Hepatocyte (in vitro differentiated cells): ENCODE measurements at regions not wholly inside any gene's neighbourhood (a gene's known extent, or its start where the extent isn't known, plus 50 kb on each side); places are given as distances from the start of the nearest gene placed in this dataset.
"Not testable (repeated sequence)": the region's sequence is repeated elsewhere in the genome, so short reads cannot be mapped to it uniquely, and the experiment has no call there.

ENCODE experiments used
- DNase-seq: peaks from one replicate; pipeline ENCODE4 v3.0.0-alpha.2; 2016; ENCODE audit warnings: low spot score
- H2AFZ ChIP-seq: fragments of 200-600 bp; sonication (generic); 2 replicates; pipeline ENCODE4 v1.6.0; 2016; ENCODE audit warnings: antibody characterized with exemption, mild to moderate bottlenecking
- H3K27ac ChIP-seq: fragments of 200-600 bp; sonication (generic); 2 replicates; pipeline ENCODE4 v1.5.1; 2016; ENCODE audit warnings: mild to moderate bottlenecking
- H3K27me3 ChIP-seq: fragments of 200-600 bp; sonication (generic); 2 replicates; pipeline ENCODE4 v1.6.1; 2016
- H3K36me3 ChIP-seq: fragments of 200-600 bp; sonication (generic); replicated peaks from 2 replicates; pipeline ENCODE4 v1.5.1; 2016; ENCODE audit warnings: low read depth; ENCODE audit not compliant: insufficient read depth
- H3K4me1 ChIP-seq: fragments of 200-600 bp; sonication (generic); 2 replicates; pipeline ENCODE4 v1.5.1; 2016; ENCODE audit warnings: mild to moderate bottlenecking, moderate library complexity; ENCODE audit not compliant: insufficient read depth
- H3K4me2 ChIP-seq: fragments of 200-600 bp; sonication (generic); 2 replicates; pipeline ENCODE4 v1.6.0; 2016
- H3K4me3 ChIP-seq: fragments of 200-600 bp; sonication (generic); 2 replicates; pipeline ENCODE4 v1.5.1; 2016; ENCODE audit warnings: mild to moderate bottlenecking
- H3K79me2 ChIP-seq: fragments of 200-600 bp; sonication (generic); 2 replicates; pipeline ENCODE4 v1.6.0; 2017; ENCODE audit warnings: mild to moderate bottlenecking
- H3K9me2 ChIP-seq: fragments of 200-600 bp; sonication (generic); replicated peaks from 2 replicates; pipeline ENCODE4 v1.6.0; 2017; ENCODE audit warnings: mild to moderate bottlenecking; ENCODE audit not compliant: insufficient read depth
- H3K9me3 ChIP-seq: fragments of 200-600 bp; sonication (generic); 2 replicates; pipeline ENCODE4 v1.5.1; 2016; ENCODE audit warnings: low read depth, mild to moderate bottlenecking
- H4K20me1 ChIP-seq: fragments of 200-600 bp; sonication (generic); 2 replicates; pipeline ENCODE4 v1.6.0; 2016; ENCODE audit warnings: mild to moderate bottlenecking; ENCODE audit not compliant: insufficient read depth, poor library complexity, severe bottlenecking
- CTCF ChIP-seq: fragments of 200-600 bp; sonication (generic); IDR thresholded peaks from 2 replicates; pipeline ENCODE4 v1.5.1; 2016; ENCODE audit warnings: antibody characterized with exemption, mild to moderate bottlenecking; ENCODE audit not compliant: poor library complexity
- EZH2 ChIP-seq: fragments of 200-600 bp; sonication (generic); IDR thresholded peaks from 2 replicates; pipeline ENCODE4 v1.6.1; 2016; ENCODE audit warnings: antibody characterized with exemption, mild to moderate bottlenecking, borderline replicate concordance
- EZH2phosphoT487 ChIP-seq: fragments of 200-600 bp; sonication (generic); IDR thresholded peaks from one replicate; pipeline ENCODE4 v1.6.1; 2018; ENCODE audit warnings: antibody characterized with exemption, mild to moderate bottlenecking, low read depth, moderate library complexity; ENCODE audit not compliant: unreplicated experiment, severe bottlenecking
- WGBS: methylation state at CpG from one replicate; pipeline ENCODE4 v1.1.6; 2016; ENCODE audit warnings: low lambda C conversion rate; ENCODE audit errors: missing lambda C conversion rate; 5-methylcytosine and 5-hydroxymethylcytosine counted together

- Histone ChIP-seq H3K27me3 (no peaks in the 10 kb centered on the region), H3K9me2 (no peaks in the 10 kb centered on the region), H3K27ac (no peak overlapping the region), H3K4me1 (no peaks in the 10 kb centered on the region), H2AFZ (no peak overlapping the region), H3K4me2 (no peak overlapping the region), H4K20me1 (no peaks in the 10 kb centered on the region), H3K4me3 (no peak overlapping the region), H3K9me3 (no peaks in the 10 kb centered on the region), H3K79me2 (no peaks in the 10 kb centered on the region), H3K36me3 (no peaks in the 10 kb centered on the region)
- WGBS = 88% methylated on average over 1 of the region's 1 CpG
- DNase-seq = no peak
- TF ChIP-seq EZH2phosphoT487 (no peak), CTCF (no peak), EZH2 (no peak)
These were observed 185.8 kb upstream of the PRSS1 start for GRCh38 chr7:142563470-142563869.

- no peak for TF ChIP-seq EZH2
- TF ChIP-seq CTCF = no peak
- no peak for TF ChIP-seq EZH2phosphoT487
- H3K27ac ChIP-seq = no peak overlapping the region
- H3K4me1 ChIP-seq = no peaks in the 10 kb centered on the region
- no peaks in the 10 kb centered on the region for H3K9me3 ChIP-seq
- no peak for DNase-seq
- H3K79me2 ChIP-seq = no peaks in the 10 kb centered on the region
- H2AFZ ChIP-seq = no peak overlapping the region
- H4K20me1 ChIP-seq = no peaks in the 10 kb centered on the region
- WGBS = 59% methylated on average over 1 of the region's 1 CpG
- H3K9me2 ChIP-seq = no peaks in the 10 kb centered on the region
- H3K27me3 ChIP-seq = no peaks in the 10 kb centered on the region
- H3K36me3 ChIP-seq = no peaks in the 10 kb centered on the region
- no peak overlapping the region for H3K4me2 ChIP-seq
- no peak overlapping the region for H3K4me3 ChIP-seq
These were observed 186.6 kb upstream of the PRSS1 start for GRCh38 chr7:142562688-142563087.

GRCh38 chr7:142561396-142561795 is 187.9 kb upstream of the PRSS1 start:
- not testable (repeated sequence) for H3K27me3 ChIP-seq, H3K4me2 ChIP-seq, DNase-seq, H3K4me1 ChIP-seq, H3K9me3 ChIP-seq, H3K79me2 ChIP-seq, H3K27ac ChIP-seq, H4K20me1 ChIP-seq, H3K9me2 ChIP-seq, H2AFZ ChIP-seq, H3K36me3 ChIP-seq, H3K4me3 ChIP-seq
- 67% methylated on average over 3 of the region's 3 CpGs for WGBS

- not testable (repeated sequence) for H3K4me2 ChIP-seq, H3K9me2 ChIP-seq, H3K27ac ChIP-seq, H3K36me3 ChIP-seq, H3K79me2 ChIP-seq, H3K4me1 ChIP-seq, H4K20me1 ChIP-seq, DNase-seq, H2AFZ ChIP-seq, H3K27me3 ChIP-seq, H3K9me3 ChIP-seq, H3K4me3 ChIP-seq
- WGBS = 94% methylated on average over 6 of the region's 6 CpGs
These were observed 188.5 kb upstream of the PRSS1 start for GRCh38 chr7:142560770-142561169.

GRCh38 chr7:142560166-142560565 is 189.1 kb upstream of the PRSS1 start:
- no peak for DNase-seq
- Histone ChIP-seq H3K9me3 (no peaks in the 10 kb centered on the region), H3K27ac (no peak overlapping the region), H3K4me3 (no peak overlapping the region), H4K20me1 (no peaks in the 10 kb centered on the region), H3K4me1 (no peaks in the 10 kb centered on the region), H2AFZ (no peak overlapping the region), H3K9me2 (no peaks in the 10 kb centered on the region), H3K4me2 (no peak overlapping the region), H3K36me3 (no peaks in the 10 kb centered on the region), H3K79me2 (no peaks in the 10 kb centered on the region), H3K27me3 (no peaks in the 10 kb centered on the region)
- WGBS = 91% methylated on average over 2 of the region's 2 CpGs
- TF ChIP-seq EZH2 (no peak), CTCF (no peak), EZH2phosphoT487 (no peak)
